RPMI8226 (cell line): ENCODE measurements at regions not wholly inside any gene's neighbourhood (a gene's known extent, or its start where the extent isn't known, plus 50 kb on each side); places are given as distances from the start of the nearest gene placed in this dataset.
A peak's percentile ranks its signal among the peaks of the same experiment; 100 is the strongest.
"Not testable (repeated sequence)": the region's sequence is repeated elsewhere in the genome, so short reads cannot be mapped to it uniquely, and the experiment has no call there.

Experiments used
- DNase-seq: peaks from one replicate; pipeline ENCODE4 v3.0.0-alpha.2; 2015

GRCh38 chrX:83588409-83588808 is 80.3 kb downstream of the POU3F4 start:
- no peak for DNase-seq

GRCh38 chrX:83593634-83594294 is 85.7 kb downstream of the POU3F4 start:
- DNase-seq, result no peak

- DNase-seq, result no peak
These were observed 122.6 kb downstream of the POU3F4 start for GRCh38 chrX:83630662-83631061.

- not testable (repeated sequence) for DNase-seq
These were observed 141.6 kb downstream of the POU3F4 start for GRCh38 chrX:83649706-83650105.

GRCh38 chrX:83658731-83659130 is 150.6 kb downstream of the POU3F4 start:
- peak; percentile 2 for DNase-seq
